ENCODE measurements at regions not wholly inside any gene's neighbourhood (a gene's known extent, or its start where the extent isn't known, plus 50 kb on each side); places are given as distances from the start of the nearest gene placed in this dataset.

DNA sequence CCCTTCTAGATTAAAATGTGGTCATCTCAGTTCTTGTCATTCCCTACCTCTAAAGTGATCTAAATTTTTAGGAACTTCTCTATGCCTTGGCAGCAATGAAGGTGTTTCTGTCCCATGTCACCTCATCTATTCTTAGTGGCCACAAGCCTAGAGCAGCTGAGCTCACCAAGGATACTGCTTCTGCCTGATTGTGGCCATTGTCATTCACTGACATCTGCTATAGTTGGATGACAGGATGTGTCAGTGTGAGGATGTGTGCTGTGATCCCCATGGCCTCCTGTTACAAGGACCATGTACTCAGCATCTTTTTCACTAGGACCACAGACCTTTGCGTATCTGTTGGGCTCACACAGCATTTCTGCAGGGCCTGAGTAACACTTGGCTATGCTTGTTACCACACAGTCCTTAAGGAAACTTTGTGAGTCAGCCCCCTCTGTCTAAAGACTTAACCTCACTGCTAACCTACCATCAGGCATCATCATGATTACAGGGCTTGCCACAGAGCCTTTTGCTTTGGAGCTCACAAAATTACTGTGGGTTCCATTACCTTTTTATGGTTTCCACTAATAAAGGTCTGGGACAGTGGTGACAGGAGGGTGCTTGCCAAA lies 421.0 kb downstream of the ADAM29 start:
- TF ChIP-seq, protein P1, sequence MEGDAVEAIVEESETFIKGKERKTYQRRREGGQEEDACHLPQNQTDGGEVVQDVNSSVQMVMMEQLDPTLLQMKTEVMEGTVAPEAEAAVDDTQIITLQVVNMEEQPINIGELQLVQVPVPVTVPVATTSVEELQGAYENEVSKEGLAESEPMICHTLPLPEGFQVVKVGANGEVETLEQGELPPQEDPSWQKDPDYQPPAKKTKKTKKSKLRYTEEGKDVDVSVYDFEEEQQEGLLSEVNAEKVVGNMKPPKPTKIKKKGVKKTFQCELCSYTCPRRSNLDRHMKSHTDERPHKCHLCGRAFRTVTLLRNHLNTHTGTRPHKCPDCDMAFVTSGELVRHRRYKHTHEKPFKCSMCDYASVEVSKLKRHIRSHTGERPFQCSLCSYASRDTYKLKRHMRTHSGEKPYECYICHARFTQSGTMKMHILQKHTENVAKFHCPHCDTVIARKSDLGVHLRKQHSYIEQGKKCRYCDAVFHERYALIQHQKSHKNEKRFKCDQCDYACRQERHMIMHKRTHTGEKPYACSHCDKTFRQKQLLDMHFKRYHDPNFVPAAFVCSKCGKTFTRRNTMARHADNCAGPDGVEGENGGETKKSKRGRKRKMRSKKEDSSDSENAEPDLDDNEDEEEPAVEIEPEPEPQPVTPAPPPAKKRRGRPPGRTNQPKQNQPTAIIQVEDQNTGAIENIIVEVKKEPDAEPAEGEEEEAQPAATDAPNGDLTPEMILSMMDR (conservative IDR thresholded peaks at IDR 0.05 in 1 of 2, IDR thresholded peaks at IDR 0.05 in 1 of 2; ENCODE audit: extremely low read depth in 1 of 2, insufficient read depth in 1 of 2, low read depth in 1 of 2, low read length in 2 of 2) = no peak
- TF ChIP-seq EZH2 (IDR thresholded peaks at IDR 0.05; ENCODE audit: borderline replicate concordance, low read length) = no peak
